ENCODE measurements at regions not wholly inside any gene's neighbourhood (a gene's known extent, or its start where the extent isn't known, plus 50 kb on each side); places are given as distances from the start of the nearest gene placed in this dataset.

DNA sequence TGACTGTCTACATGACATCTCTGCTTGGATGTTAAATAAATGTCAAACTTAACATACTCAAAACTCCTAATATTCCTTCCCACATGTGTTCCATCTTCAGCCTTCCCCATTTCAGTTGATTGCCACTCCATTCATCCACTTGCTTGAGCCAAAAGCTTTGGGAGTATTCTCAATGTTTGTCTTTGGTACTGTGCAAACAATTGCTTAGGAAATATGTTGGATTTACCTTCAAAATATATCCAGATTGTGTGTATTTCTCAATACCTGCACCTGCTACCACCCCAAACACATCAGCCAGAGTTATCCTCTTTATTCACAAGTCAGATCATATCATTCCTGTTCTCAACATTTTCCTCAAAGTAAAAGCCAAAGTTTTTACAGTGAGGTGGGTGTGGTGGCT lies 350.3 kb upstream of the FAM98A start:
- DNase-seq (ENCODE audit: extremely low read depth, insufficient read length) = no peak
- TF ChIP-seq, protein P1, sequence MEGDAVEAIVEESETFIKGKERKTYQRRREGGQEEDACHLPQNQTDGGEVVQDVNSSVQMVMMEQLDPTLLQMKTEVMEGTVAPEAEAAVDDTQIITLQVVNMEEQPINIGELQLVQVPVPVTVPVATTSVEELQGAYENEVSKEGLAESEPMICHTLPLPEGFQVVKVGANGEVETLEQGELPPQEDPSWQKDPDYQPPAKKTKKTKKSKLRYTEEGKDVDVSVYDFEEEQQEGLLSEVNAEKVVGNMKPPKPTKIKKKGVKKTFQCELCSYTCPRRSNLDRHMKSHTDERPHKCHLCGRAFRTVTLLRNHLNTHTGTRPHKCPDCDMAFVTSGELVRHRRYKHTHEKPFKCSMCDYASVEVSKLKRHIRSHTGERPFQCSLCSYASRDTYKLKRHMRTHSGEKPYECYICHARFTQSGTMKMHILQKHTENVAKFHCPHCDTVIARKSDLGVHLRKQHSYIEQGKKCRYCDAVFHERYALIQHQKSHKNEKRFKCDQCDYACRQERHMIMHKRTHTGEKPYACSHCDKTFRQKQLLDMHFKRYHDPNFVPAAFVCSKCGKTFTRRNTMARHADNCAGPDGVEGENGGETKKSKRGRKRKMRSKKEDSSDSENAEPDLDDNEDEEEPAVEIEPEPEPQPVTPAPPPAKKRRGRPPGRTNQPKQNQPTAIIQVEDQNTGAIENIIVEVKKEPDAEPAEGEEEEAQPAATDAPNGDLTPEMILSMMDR (IDR thresholded peaks at IDR 0.05; ENCODE audit: insufficient read depth, low read length, poor library complexity, severe bottlenecking) = no peak

DNA sequence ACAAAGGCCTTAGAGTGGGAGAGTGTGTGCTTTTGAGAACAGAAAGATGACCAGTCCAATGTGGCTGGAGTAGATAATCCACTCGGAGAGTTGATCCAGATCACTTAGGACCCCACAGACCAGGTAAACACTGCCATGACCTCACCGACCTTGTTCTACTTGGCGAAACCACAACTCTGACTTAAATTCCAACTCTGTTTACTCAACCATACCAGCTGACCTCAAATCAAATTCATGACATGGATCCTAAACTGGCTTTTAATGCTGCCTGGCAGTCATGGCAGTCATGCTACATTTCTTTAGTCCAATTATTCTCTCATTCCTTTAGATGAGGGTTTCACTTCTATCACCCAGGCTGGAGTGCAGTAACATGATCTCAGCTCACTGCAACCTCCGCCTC lies 347.1 kb upstream of the FAM98A start:
- no peak overlapping the region for H3K4me3 ChIP-seq (replicated peaks; ENCODE audit: low read depth, low read length)
- no peaks in the 10 kb centered on the region for H3K27me3 ChIP-seq (replicated peaks; ENCODE audit: control insufficient read depth, insufficient read depth, low read length)
- no peak for DNase-seq (ENCODE audit: extremely low read depth, insufficient read length)
- TF ChIP-seq, protein P1 (IDR thresholded peaks at IDR 0.05; ENCODE audit: insufficient read depth, low read length, poor library complexity, severe bottlenecking) = no peak
- no peaks in the 10 kb centered on the region for H3K36me3 ChIP-seq (ENCODE audit: control insufficient read depth, insufficient read depth, low read length)

More for the DNA sequence above, 350.3 kb upstream of the FAM98A start:
- Histone ChIP-seq H3K4me3 (replicated peaks; ENCODE audit: low read depth, low read length) (no peak overlapping the region), H3K36me3 (ENCODE audit: control insufficient read depth, insufficient read depth, low read length) (no peaks in the 10 kb centered on the region), H3K27me3 (replicated peaks; ENCODE audit: control insufficient read depth, insufficient read depth, low read length) (no peaks in the 10 kb centered on the region)

DNA sequence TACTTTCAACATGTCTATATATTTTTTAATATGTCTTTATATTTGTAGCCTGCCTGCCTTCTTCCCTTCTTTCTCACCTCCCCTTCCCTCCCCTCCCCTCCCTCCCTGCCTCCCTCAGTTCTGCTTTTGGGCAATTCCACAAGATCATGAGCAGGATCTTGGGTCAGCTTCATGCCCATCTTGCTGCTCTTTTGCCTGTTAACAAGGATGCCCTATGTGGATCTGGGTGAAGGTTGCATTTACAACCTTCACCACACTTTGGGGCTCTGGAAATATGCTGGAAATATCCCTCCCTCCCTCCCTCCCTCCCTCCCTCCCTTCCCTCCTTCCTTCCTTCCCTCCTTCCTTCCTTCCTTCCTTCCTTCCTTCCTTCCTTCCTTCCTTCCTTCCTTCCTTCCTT lies 334.1 kb upstream of the FAM98A start:
- no peak overlapping the region for H3K4me3 ChIP-seq (replicated peaks; ENCODE audit: low read depth, low read length)
- no peak for DNase-seq (ENCODE audit: extremely low read depth, insufficient read length)
- H3K27me3 ChIP-seq (replicated peaks; ENCODE audit: control insufficient read depth, insufficient read depth, low read length) = no peaks in the 10 kb centered on the region
- TF ChIP-seq, protein P1 (IDR thresholded peaks at IDR 0.05; ENCODE audit: insufficient read depth, low read length, poor library complexity, severe bottlenecking) = no peak
- no peaks in the 10 kb centered on the region for H3K36me3 ChIP-seq (ENCODE audit: control insufficient read depth, insufficient read depth, low read length)

DNA sequence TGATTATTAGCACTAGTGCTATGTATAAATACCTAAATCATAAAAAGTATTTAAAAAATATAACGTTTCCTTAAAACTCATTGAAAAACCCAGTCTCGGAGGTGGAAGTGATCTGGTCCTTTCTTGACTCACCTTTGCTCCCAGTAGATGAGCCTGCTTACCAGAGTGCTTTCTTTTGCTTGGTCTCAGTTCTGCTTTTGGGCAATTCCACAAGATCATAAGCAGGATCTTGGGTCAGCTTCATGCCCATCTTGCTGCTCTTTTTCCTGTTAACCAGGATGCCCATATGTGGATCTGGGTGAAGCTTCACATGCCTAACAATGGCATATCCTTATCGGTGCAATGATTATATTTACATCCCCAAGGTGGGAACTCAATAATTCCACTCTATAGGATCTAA lies 332.1 kb upstream of the FAM98A start:
- H3K36me3 ChIP-seq (ENCODE audit: control insufficient read depth, insufficient read depth, low read length) = no peaks in the 10 kb centered on the region
- no peaks in the 10 kb centered on the region for H3K27me3 ChIP-seq (replicated peaks; ENCODE audit: control insufficient read depth, insufficient read depth, low read length)
- TF ChIP-seq, protein P1 (IDR thresholded peaks at IDR 0.05; ENCODE audit: insufficient read depth, low read length, poor library complexity, severe bottlenecking) = no peak
- no peak for DNase-seq (ENCODE audit: extremely low read depth, insufficient read length)
- H3K4me3 ChIP-seq (replicated peaks; ENCODE audit: low read depth, low read length) = no peak overlapping the region

DNA sequence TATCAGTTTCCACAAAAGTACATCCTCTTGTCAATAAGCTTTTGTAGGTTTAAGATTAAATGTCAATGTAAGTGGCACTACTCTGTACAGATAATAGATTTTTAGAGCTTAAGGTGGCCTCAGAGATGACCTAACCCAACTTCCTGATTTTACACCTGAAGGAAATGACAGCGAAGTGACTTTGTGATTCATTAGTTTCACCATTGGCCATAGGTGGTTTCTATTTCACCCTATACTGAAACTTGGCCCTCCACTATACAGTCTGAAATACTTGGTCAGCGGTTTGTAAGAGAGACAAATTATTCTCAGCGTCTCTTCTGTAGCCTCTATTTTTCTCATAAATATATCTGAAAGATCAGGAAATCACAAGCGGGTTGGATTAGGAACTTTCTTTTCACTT lies 330.4 kb upstream of the FAM98A start:
- H3K27me3 ChIP-seq (replicated peaks; ENCODE audit: control insufficient read depth, insufficient read depth, low read length) = no peaks in the 10 kb centered on the region
- H3K4me3 ChIP-seq (replicated peaks; ENCODE audit: low read depth, low read length) = no peak overlapping the region
- peak; percentile 42 for DNase-seq (ENCODE audit: extremely low read depth, insufficient read length)
- TF ChIP-seq, protein P1 (IDR thresholded peaks at IDR 0.05; ENCODE audit: insufficient read depth, low read length, poor library complexity, severe bottlenecking) = no peak
- H3K36me3 ChIP-seq (ENCODE audit: control insufficient read depth, insufficient read depth, low read length) = no peaks in the 10 kb centered on the region

DNA sequence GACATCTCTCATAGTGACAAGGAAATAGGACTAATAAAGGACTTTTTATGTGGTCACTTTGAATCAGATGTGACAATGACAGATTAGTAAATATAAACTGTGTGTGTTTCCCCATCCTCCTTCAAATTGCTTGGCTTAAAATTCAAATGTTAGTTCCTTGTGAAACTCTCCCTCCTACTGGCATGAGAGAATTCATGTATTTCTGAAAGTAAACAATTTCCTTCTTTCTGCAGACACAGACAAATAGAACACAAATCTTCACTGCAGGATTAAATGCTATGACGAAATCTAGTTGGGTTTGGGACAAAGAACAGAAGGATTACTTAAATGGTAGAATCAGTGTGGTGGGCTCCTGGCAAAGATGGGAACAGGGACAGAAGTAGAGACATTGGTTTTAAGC lies 328.7 kb upstream of the FAM98A start:
- no peaks in the 10 kb centered on the region for H3K36me3 ChIP-seq (ENCODE audit: control insufficient read depth, insufficient read depth, low read length)
- no peak for DNase-seq (ENCODE audit: extremely low read depth, insufficient read length)
- TF ChIP-seq, protein P1 (IDR thresholded peaks at IDR 0.05; ENCODE audit: insufficient read depth, low read length, poor library complexity, severe bottlenecking) = no peak
- no peak overlapping the region for H3K4me3 ChIP-seq (replicated peaks; ENCODE audit: low read depth, low read length)
- H3K27me3 ChIP-seq (replicated peaks; ENCODE audit: control insufficient read depth, insufficient read depth, low read length) = no peaks in the 10 kb centered on the region

All from GM06990 (cell line).